ENCODE measurements at regions not wholly inside any gene's neighbourhood (a gene's known extent, or its start where the extent isn't known, plus 50 kb on each side); places are given as distances from the start of the nearest gene placed in this dataset.

DNA sequence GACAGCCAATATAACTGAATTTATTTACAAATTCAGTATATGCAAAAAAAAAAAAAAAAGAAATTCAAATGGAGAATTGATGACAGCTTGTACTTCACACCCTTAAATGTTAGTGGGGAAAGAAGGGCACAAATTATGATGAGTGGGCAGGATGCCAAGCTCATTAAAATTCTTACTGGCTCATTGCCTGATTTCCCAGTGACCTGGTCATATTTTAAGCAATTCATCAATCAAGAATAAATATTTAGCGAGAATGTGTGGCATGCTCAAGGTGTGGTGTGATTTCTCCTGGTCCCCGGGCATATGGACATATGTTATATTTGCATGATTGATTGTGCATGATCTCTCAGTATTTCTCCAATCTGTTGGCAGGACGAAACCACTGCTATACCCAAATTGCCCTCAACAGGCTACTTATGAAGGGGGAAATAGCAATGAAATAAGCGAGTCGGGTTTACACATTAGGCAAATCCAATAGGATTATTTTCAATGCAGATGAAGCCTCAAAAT is 883.0 kb downstream of the LRRTM4 start:
- H3K9me3 Mint-ChIP-seq = peaks cover 9% of the 10 kb centered on the region
- POLR2A ChIA-PET = no interaction called here
- CTCF ChIA-PET = no interaction called here

GRCh38 chr2:76633276-76633921 is 888.8 kb downstream of the LRRTM4 start:
- peaks cover 2% of the 10 kb centered on the region for H3K9me3 Mint-ChIP-seq
- H3K4me3 Mint-ChIP-seq = no peak overlapping the region
- no peak overlapping the region for H3K27ac Mint-ChIP-seq
- no peaks in the 10 kb centered on the region for H3K27me3 Mint-ChIP-seq
- ChIA-PET POLR2A (no interaction called here), CTCF (no interaction called here)
- H3K36me3 Mint-ChIP-seq (ENCODE audit: low read depth) = no peaks in the 10 kb centered on the region
- DNase-seq = no peak
- H3K4me1 Mint-ChIP-seq = no peaks in the 10 kb centered on the region

More for the DNA sequence above, 883.0 kb downstream of the LRRTM4 start:
- no peak overlapping the region for H3K4me3 Mint-ChIP-seq
- no peaks in the 10 kb centered on the region for H3K36me3 Mint-ChIP-seq (ENCODE audit: low read depth)
- H3K4me1 Mint-ChIP-seq = no peaks in the 10 kb centered on the region
- no peaks in the 10 kb centered on the region for H3K27me3 Mint-ChIP-seq
- DNase-seq = no peak
- H3K27ac Mint-ChIP-seq = no peak overlapping the region

GRCh38 chr2:76625101-76625500 is 897.1 kb downstream of the LRRTM4 start:
- POLR2A ChIA-PET = no interaction called here
- Mint-ChIP-seq H3K27me3 (no peaks in the 10 kb centered on the region), H3K4me3 (no peak overlapping the region)

DNA sequence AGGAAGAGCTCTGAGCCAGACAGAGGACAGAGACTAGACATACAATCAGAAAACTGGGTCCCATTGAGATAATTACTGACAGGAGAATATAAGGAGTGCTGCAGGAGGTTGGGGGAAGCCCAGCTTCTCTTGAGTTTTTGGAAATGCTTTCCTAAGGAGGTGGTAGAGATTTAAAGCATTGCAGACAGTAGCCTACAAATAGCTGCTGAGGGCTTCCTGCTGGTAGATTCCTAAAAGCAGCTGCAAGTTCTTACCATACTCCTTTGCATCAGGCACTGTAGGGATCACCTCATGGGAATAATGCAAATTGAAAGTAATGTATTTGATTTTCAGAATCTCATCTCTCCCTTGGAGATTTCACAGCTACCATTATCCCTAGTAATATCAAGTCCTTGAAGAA is 902.6 kb upstream of the GCFC2 start:
- Mint-ChIP-seq H3K4me1 (no peaks in the 10 kb centered on the region), H3K9me3 (peaks cover 2% of the 10 kb centered on the region), H3K27ac (no peak overlapping the region), H3K36me3 (ENCODE audit: low read depth) (no peaks in the 10 kb centered on the region), H3K27me3 (no peaks in the 10 kb centered on the region), H3K4me3 (no peak overlapping the region)
- no peak for DNase-seq
- ChIA-PET POLR2A (no interaction called here), CTCF (no interaction called here)

More at GRCh38 chr2:76625101-76625500, 897.1 kb downstream of the LRRTM4 start:
- H3K4me1 Mint-ChIP-seq = no peaks in the 10 kb centered on the region
- no peak overlapping the region for H3K27ac Mint-ChIP-seq
- H3K36me3 Mint-ChIP-seq (ENCODE audit: low read depth) = no peaks in the 10 kb centered on the region
- CTCF ChIA-PET = no interaction called here
- no peak for DNase-seq
- peaks cover 10% of the 10 kb centered on the region for H3K9me3 Mint-ChIP-seq

GRCh38 chr2:76612764-76613163 is 902.0 kb upstream of the GCFC2 start:
- H3K4me1 Mint-ChIP-seq = no peaks in the 10 kb centered on the region
- no peak for DNase-seq
- no peaks in the 10 kb centered on the region for H3K36me3 Mint-ChIP-seq (ENCODE audit: low read depth)
- H3K27ac Mint-ChIP-seq = no peak overlapping the region
- ChIA-PET POLR2A (no interaction called here), CTCF (no interaction called here)
- peaks cover 2% of the 10 kb centered on the region for H3K9me3 Mint-ChIP-seq
- no peaks in the 10 kb centered on the region for H3K27me3 Mint-ChIP-seq
- no peak overlapping the region for H3K4me3 Mint-ChIP-seq

GRCh38 chr2:76610451-76610850 is 899.7 kb upstream of the GCFC2 start:
- Mint-ChIP-seq H3K36me3 (ENCODE audit: low read depth) (no peaks in the 10 kb centered on the region), H3K27me3 (no peaks in the 10 kb centered on the region), H3K9me3 (peaks cover 2% of the 10 kb centered on the region), H3K4me1 (no peaks in the 10 kb centered on the region), H3K4me3 (no peak overlapping the region), H3K27ac (no peak overlapping the region)
- ChIA-PET CTCF (no interaction called here), POLR2A (no interaction called here)
- no peak for DNase-seq

GRCh38 chr2:76599732-76600368 is 889.1 kb upstream of the GCFC2 start:
- CTCF ChIA-PET = interaction anchor here (0.8 to 2.0 kb wide), 2 partner anchors 403 to 811 kb away, joined by 3 to 5 read pairs; no protein-coding TSS in a partner anchor
- Mint-ChIP-seq H3K4me3 (no peak overlapping the region), H3K27ac (no peak overlapping the region), H3K36me3 (ENCODE audit: low read depth) (no peaks in the 10 kb centered on the region), H3K27me3 (no peaks in the 10 kb centered on the region), H3K4me1 (no peaks in the 10 kb centered on the region), H3K9me3 (peaks cover 5% of the 10 kb centered on the region)
- no peak for DNase-seq
- POLR2A ChIA-PET = no interaction called here

GRCh38 chr2:76584474-76584873 is 873.8 kb upstream of the GCFC2 start:
- no peak for DNase-seq
- ChIA-PET POLR2A (no interaction called here), CTCF (no interaction called here)
- Mint-ChIP-seq H3K9me3 (peaks cover 6% of the 10 kb centered on the region), H3K27ac (no peak overlapping the region), H3K4me3 (no peak overlapping the region), H3K36me3 (ENCODE audit: low read depth) (no peaks in the 10 kb centered on the region), H3K4me1 (no peaks in the 10 kb centered on the region), H3K27me3 (no peaks in the 10 kb centered on the region)

- no peak overlapping the region for H3K27ac Mint-ChIP-seq
- H3K36me3 Mint-ChIP-seq (ENCODE audit: low read depth) = no peaks in the 10 kb centered on the region
- POLR2A ChIA-PET = no interaction called here
- no peaks in the 10 kb centered on the region for H3K4me1 Mint-ChIP-seq
- H3K9me3 Mint-ChIP-seq = peaks cover 22% of the 10 kb centered on the region
- H3K27me3 Mint-ChIP-seq = no peaks in the 10 kb centered on the region
- no peak for DNase-seq
- no peak overlapping the region for H3K4me3 Mint-ChIP-seq
- CTCF ChIA-PET = no interaction called here
These were observed 869.2 kb upstream of the GCFC2 start for GRCh38 chr2:76579911-76580310.

DNA sequence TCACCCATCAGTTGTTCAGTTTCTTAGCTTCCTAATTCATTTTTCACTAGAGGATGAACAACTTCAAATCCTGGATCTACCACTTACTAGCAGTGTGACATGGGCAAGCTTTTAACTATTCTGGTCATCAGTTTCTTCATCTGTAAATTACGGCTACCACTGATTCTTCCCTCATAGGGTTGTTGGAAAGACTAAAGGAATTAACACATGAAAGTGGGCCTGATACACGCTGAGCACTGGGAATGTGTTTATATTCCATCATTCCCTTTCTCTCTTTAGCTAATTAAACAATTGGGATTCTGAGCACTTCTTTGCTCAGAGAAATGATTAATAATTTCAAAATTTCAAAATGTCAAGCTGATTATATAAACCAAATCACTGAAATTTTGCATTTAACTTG is 862.3 kb upstream of the GCFC2 start:
- Mint-ChIP-seq H3K4me3 (no peak overlapping the region), H3K4me1 (no peaks in the 10 kb centered on the region), H3K27ac (no peak overlapping the region), H3K9me3 (peaks cover 7% of the 10 kb centered on the region), H3K36me3 (ENCODE audit: low read depth) (no peaks in the 10 kb centered on the region), H3K27me3 (no peaks in the 10 kb centered on the region)
- ChIA-PET CTCF (no interaction called here), POLR2A (no interaction called here)
- no peak for DNase-seq

- Mint-ChIP-seq H3K4me1 (no peaks in the 10 kb centered on the region), H3K9me3 (no peaks in the 10 kb centered on the region), H3K27ac (no peak overlapping the region), H3K27me3 (no peaks in the 10 kb centered on the region), H3K4me3 (no peak overlapping the region), H3K36me3 (ENCODE audit: low read depth) (no peaks in the 10 kb centered on the region)
- CTCF ChIA-PET = no interaction called here
- DNase-seq = no peak
- POLR2A ChIA-PET = no interaction called here
These were observed 859.1 kb upstream of the GCFC2 start for GRCh38 chr2:76569819-76570218.

GRCh38 chr2:76567478-76567877 is 856.8 kb upstream of the GCFC2 start:
- no peaks in the 10 kb centered on the region for H3K4me1 Mint-ChIP-seq
- H3K4me3 Mint-ChIP-seq = no peak overlapping the region
- ChIA-PET CTCF (no interaction called here), POLR2A (no interaction called here)
- H3K27me3 Mint-ChIP-seq = no peaks in the 10 kb centered on the region
- H3K9me3 Mint-ChIP-seq = peaks cover 2% of the 10 kb centered on the region
- H3K36me3 Mint-ChIP-seq (ENCODE audit: low read depth) = no peaks in the 10 kb centered on the region
- no peak overlapping the region for H3K27ac Mint-ChIP-seq
- DNase-seq = no peak

- Mint-ChIP-seq H3K36me3 (ENCODE audit: low read depth) (no peaks in the 10 kb centered on the region), H3K27ac (no peak overlapping the region)
- POLR2A ChIA-PET = no interaction called here
These were observed 854.0 kb upstream of the GCFC2 start for GRCh38 chr2:76564734-76565133.

DNA sequence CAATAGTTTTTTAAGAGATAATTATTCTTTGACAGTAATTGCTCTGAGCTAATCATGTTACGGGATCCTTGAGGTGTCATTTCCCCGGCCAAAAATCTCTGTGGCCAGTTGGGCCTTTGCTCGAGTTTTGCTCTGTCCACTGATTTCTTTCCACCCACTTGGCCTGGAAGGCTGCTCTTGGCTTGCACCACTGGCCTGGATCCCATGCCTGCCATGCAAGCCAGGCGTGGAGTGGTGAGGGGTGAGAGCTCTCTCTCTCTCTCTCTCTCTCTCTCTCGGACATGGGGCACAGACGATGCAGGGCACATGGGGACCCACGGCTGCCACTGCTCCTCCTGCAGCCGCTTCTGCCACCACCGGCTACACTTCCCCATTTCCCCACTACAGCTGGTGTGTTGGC is 853.0 kb upstream of the GCFC2 start:
- no peaks in the 10 kb centered on the region for H3K4me1 Mint-ChIP-seq
- H3K27ac Mint-ChIP-seq = no peak overlapping the region
- ChIA-PET CTCF (no interaction called here), POLR2A (no interaction called here)
- no peak for DNase-seq
- peaks cover 2% of the 10 kb centered on the region for H3K9me3 Mint-ChIP-seq
- no peaks in the 10 kb centered on the region for H3K36me3 Mint-ChIP-seq (ENCODE audit: low read depth)
- no peak overlapping the region for H3K4me3 Mint-ChIP-seq
- H3K27me3 Mint-ChIP-seq = no peaks in the 10 kb centered on the region

More at GRCh38 chr2:76564734-76565133, 854.0 kb upstream of the GCFC2 start:
- peaks cover 2% of the 10 kb centered on the region for H3K9me3 Mint-ChIP-seq
- CTCF ChIA-PET = no interaction called here
- H3K4me3 Mint-ChIP-seq = no peak overlapping the region
- H3K4me1 Mint-ChIP-seq = no peaks in the 10 kb centered on the region
- DNase-seq = no peak
- H3K27me3 Mint-ChIP-seq = no peaks in the 10 kb centered on the region

All from activated CD4-positive, alpha-beta memory T cell treated with anti-CD3 and anti-CD28 coated beads, Interleukin-2, amount 10 ng/mL, durations not matched to agents 7 days and 5 days (primary cell).